Astrocyte (in vitro differentiated cells and primary cell): ENCODE measurements at regions not wholly inside any gene's neighbourhood (a gene's known extent, or its start where the extent isn't known, plus 50 kb on each side); places are given as distances from the start of the nearest gene placed in this dataset.

Experiments used
- EZH2 ChIP-seq: IDR thresholded peaks from 2 replicates; pipeline ENCODE4 v1.6.1; 2012; ENCODE audit warnings: mild to moderate bottlenecking, low read length, inconsistent platforms; ENCODE audit not compliant: insufficient read depth
- TF ChIP-seq, protein P1 (sequence below): IDR thresholded peaks from 2 replicates; pipeline ENCODE4 v1.5.1; 2011; ENCODE audit warnings: low read depth, mild to moderate bottlenecking, inconsistent platforms, low read length, moderate library complexity; ENCODE audit not compliant: insufficient read depth

DNA sequence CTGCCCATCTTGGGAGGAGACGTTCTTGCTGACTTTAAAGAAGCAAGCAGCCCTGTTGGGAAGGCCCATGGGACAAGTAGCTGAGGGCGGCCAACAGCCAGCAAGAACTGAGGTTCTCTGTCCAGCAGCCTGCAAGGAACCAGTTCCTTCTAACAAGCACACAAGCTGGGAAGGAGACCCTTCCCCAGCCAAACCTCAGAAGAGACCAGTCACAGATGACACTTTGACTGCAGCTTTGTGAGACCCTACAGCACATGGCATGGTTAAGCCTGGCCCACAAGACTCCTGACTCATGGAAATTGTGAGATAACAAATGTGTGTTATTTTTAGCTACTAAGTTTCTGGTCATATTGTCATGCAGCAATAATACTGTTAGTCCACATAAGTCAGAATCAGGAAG, 99.9 kb downstream of the PRLHR start:
- TF ChIP-seq, protein P1, sequence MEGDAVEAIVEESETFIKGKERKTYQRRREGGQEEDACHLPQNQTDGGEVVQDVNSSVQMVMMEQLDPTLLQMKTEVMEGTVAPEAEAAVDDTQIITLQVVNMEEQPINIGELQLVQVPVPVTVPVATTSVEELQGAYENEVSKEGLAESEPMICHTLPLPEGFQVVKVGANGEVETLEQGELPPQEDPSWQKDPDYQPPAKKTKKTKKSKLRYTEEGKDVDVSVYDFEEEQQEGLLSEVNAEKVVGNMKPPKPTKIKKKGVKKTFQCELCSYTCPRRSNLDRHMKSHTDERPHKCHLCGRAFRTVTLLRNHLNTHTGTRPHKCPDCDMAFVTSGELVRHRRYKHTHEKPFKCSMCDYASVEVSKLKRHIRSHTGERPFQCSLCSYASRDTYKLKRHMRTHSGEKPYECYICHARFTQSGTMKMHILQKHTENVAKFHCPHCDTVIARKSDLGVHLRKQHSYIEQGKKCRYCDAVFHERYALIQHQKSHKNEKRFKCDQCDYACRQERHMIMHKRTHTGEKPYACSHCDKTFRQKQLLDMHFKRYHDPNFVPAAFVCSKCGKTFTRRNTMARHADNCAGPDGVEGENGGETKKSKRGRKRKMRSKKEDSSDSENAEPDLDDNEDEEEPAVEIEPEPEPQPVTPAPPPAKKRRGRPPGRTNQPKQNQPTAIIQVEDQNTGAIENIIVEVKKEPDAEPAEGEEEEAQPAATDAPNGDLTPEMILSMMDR: no peak
- TF ChIP-seq EZH2: no peak
